PC-9 (cell line): ENCODE measurements at regions not wholly inside any gene's neighbourhood (a gene's known extent, or its start where the extent isn't known, plus 50 kb on each side); places are given as distances from the start of the nearest gene placed in this dataset.
"Not testable (repeated sequence)": the region's sequence is repeated elsewhere in the genome, so short reads cannot be mapped to it uniquely, and the experiment has no call there.

ENCODE experiments used
- BruUV-seq: library from RNA; stranded (reverse); fragments of 400-500 nt; replicated peaks from 2 replicates; lab custom pipeline; 2021; lab: Mats Ljungman, UMichigan
- CTCF ChIA-PET: fragments of 300-600 bp; sonication (Branson Sonifier 250); formaldehyde crosslinking; loops from one replicate; lab custom pipeline; 2022; ENCODE audit warnings: antibody characterized with exemption; lab: Charles Lee
- POLR2A ChIA-PET: fragments of 300-600 bp; sonication (Branson Sonifier 250); formaldehyde crosslinking; loops from one replicate; lab custom pipeline; 2022; ENCODE audit warnings: antibody characterized with exemption; ENCODE audit not compliant: unreplicated experiment; lab: Charles Lee
- DNase-seq, 2 experiments: peaks; one replicate each; pipeline versions ENCODE4 v3.0.0 to v3.0.0-alpha.2; 2015 to 2022; ENCODE audit warnings: mixed read lengths in 1 of 2
- H2AFZ ChIP-seq: fragments of 200-600 bp; sonication (generic); 2 replicates; pipeline ENCODE4 v1.8.1; 2017; ENCODE audit warnings: antibody characterized with exemption
- H3F3A ChIP-seq: fragments of 200-600 bp; sonication (generic); 2 replicates; pipeline ENCODE4 v1.8.1; 2017; ENCODE audit warnings: antibody characterized with exemption, mild to moderate bottlenecking, low read depth; ENCODE audit not compliant: insufficient read depth
- H3K27ac ChIP-seq: fragments of 200-600 bp; sonication (generic); 2 replicates; pipeline ENCODE4 v1.6.1; 2016; ENCODE audit warnings: mixed run types
- H3K27me3 ChIP-seq: fragments of 200-600 bp; sonication (generic); 2 replicates; pipeline ENCODE4 v1.6.1; 2016; ENCODE audit warnings: low read depth, mixed run types; ENCODE audit not compliant: insufficient read depth
- H3K36me3 ChIP-seq: fragments of 200-600 bp; sonication (generic); 2 replicates; pipeline ENCODE4 v1.6.1; 2016; ENCODE audit warnings: low read depth, mixed run types
- H3K4me1 ChIP-seq: fragments of 200-600 bp; sonication (generic); replicated peaks from 2 replicates; pipeline ENCODE4 v1.6.1; 2016; ENCODE audit warnings: mixed run types; ENCODE audit not compliant: insufficient read depth
- H3K4me2 ChIP-seq: fragments of 200-600 bp; sonication (generic); 2 replicates; pipeline ENCODE4 v1.6.1; 2017; ENCODE audit warnings: mixed run types
- H3K4me3 ChIP-seq: fragments of 200-600 bp; sonication (generic); 2 replicates; pipeline ENCODE4 v1.6.1; 2016; ENCODE audit warnings: mixed run types
- H3K79me2 ChIP-seq: fragments of 200-600 bp; sonication (generic); 2 replicates; pipeline ENCODE4 v1.6.1; 2017; ENCODE audit warnings: low read depth, mixed run types
- H3K9me2 ChIP-seq: fragments of 200-600 bp; sonication (generic); 2 replicates; pipeline ENCODE4 v1.8.1; 2017; ENCODE audit warnings: mild to moderate bottlenecking; ENCODE audit not compliant: insufficient read depth
- H3K9me3 ChIP-seq: fragments of 200-600 bp; sonication (generic); 2 replicates; pipeline ENCODE4 v1.8.1; 2016; ENCODE audit warnings: low read depth; ENCODE audit not compliant: insufficient read depth
- H4K20me1 ChIP-seq: fragments of 200-600 bp; sonication (generic); 2 replicates; pipeline ENCODE4 v1.8.1; 2017; ENCODE audit not compliant: insufficient read depth
- EZH2 ChIP-seq: fragments of 200-600 bp; sonication (generic); IDR thresholded peaks from 2 replicates; pipeline ENCODE4 v1.8.0; 2017; ENCODE audit warnings: antibody characterized with exemption, low read depth
- intact Hi-C: fragments of 100-400 bp; cut with micrococcal nuclease; formaldehyde crosslinking; loops from one replicate; pipeline ENCODE4 v1.10.0; 2022; ENCODE audit not compliant: unreplicated experiment
- TF ChIP-seq, protein P1 (sequence below): fragments of 200-600 bp; sonication (generic); conservative IDR thresholded peaks from 2 replicates; pipeline ENCODE4 v1.6.1; 2017; ENCODE audit warnings: mixed run types, antibody characterized with exemption, mild to moderate bottlenecking, moderate library complexity

DNA sequence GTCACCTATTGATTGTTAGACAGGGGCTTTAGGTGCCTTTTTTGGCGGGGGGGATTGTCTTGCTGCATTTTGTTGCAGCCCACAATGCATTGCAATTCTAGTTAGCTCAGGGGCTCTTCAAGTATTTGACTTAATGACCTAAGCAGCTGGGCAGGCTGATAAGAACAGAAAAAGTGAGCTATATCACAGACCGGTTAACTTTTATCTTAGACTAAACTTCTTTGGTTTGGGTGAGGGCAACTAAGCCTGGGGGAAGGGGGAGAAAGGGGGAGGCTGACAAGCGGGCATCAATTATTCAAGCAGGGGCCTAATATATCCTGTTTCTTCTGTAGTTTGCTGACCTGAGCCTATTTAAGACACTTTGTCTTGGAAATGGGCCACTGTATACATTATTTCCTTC, 66.0 kb upstream of the GPR6 start:
- H3K27ac ChIP-seq = no peak overlapping the region
- POLR2A ChIA-PET = no interaction called here
- BruUV-seq = no TSS peak

DNA sequence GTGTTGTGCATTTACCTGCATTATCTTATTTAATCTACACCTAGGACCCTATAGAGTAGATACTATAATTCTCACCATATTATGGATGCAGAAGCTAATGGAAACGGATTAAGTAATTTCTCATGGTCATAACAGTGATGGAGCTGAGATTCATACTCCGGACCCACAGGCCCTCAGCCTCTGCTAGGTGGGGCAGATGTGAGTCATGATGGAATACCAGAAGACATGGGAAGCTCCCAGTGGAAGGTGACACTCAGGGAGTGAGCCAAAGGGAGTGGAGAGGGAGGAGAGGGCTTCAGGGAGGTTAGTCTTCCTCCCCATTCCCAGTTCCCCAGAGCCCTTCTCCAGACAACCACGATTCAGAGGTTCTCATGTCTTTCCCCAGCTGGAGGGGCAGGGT, 65.2 kb upstream of the GPR6 start:
- Histone ChIP-seq H3K9me3 (no peaks in the 10 kb centered on the region), H3F3A (no peaks in the 10 kb centered on the region), H3K27me3 (no peaks in the 10 kb centered on the region), H3K27ac (no peak overlapping the region), H2AFZ (no peak overlapping the region), H3K79me2 (no peaks in the 10 kb centered on the region), H3K9me2 (no peaks in the 10 kb centered on the region), H4K20me1 (no peaks in the 10 kb centered on the region), H3K4me2 (no peak overlapping the region), H3K36me3 (no peaks in the 10 kb centered on the region), H3K4me3 (no peak overlapping the region), H3K4me1 (no peaks in the 10 kb centered on the region)
- no peak for TF ChIP-seq EZH2
- TF ChIP-seq, protein P1, sequence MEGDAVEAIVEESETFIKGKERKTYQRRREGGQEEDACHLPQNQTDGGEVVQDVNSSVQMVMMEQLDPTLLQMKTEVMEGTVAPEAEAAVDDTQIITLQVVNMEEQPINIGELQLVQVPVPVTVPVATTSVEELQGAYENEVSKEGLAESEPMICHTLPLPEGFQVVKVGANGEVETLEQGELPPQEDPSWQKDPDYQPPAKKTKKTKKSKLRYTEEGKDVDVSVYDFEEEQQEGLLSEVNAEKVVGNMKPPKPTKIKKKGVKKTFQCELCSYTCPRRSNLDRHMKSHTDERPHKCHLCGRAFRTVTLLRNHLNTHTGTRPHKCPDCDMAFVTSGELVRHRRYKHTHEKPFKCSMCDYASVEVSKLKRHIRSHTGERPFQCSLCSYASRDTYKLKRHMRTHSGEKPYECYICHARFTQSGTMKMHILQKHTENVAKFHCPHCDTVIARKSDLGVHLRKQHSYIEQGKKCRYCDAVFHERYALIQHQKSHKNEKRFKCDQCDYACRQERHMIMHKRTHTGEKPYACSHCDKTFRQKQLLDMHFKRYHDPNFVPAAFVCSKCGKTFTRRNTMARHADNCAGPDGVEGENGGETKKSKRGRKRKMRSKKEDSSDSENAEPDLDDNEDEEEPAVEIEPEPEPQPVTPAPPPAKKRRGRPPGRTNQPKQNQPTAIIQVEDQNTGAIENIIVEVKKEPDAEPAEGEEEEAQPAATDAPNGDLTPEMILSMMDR = no peak
- ChIA-PET CTCF (no interaction called here), POLR2A (interaction anchor here (0.6 kb wide), 1 partner anchor 371 kb away, joined by 3 read pairs; no protein-coding TSS in a partner anchor)
- intact Hi-C loops = no loop called here
- DNase-seq = no peak
- no TSS peak for BruUV-seq

More for the DNA sequence above, 66.0 kb upstream of the GPR6 start:
- intact Hi-C loops = no loop called here
- TF ChIP-seq, protein P1 = no peak
- no peak for TF ChIP-seq EZH2
- CTCF ChIA-PET = no interaction called here
- Histone ChIP-seq H3K79me2 (no peaks in the 10 kb centered on the region), H3K36me3 (no peaks in the 10 kb centered on the region), H3K4me2 (no peak overlapping the region), H2AFZ (no peak overlapping the region), H3K4me1 (no peaks in the 10 kb centered on the region), H3K27me3 (no peaks in the 10 kb centered on the region), H3K9me2 (no peaks in the 10 kb centered on the region), H4K20me1 (no peaks in the 10 kb centered on the region), H3K4me3 (no peak overlapping the region), H3K9me3 (no peaks in the 10 kb centered on the region), H3F3A (no peaks in the 10 kb centered on the region)
- DNase-seq = no peak

DNA sequence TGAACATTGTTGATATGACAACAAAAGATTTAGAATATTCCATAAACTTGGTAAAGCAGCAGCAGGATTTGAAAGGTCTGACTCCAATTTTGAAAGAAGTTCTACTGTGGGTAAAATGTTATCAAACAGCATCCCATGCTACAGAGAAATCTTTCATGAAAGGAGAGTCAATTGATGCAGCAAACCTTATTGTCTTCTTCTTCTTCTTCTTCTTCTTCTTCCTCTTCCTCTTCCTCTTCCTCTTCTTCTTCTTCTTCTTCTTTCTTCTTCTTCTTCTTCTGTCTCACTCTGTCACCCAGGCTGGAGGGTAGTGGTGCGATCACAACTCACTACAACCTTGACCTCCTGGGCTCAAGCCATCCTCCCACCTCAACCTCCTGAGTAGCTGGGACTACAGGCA, 62.4 kb upstream of the GPR6 start:
- H3K36me3 ChIP-seq, H3F3A ChIP-seq, DNase-seq, H3K27me3 ChIP-seq, intact Hi-C loops, H3K4me2 ChIP-seq, H3K9me3 ChIP-seq, CTCF ChIA-PET, H3K4me3 ChIP-seq, H2AFZ ChIP-seq, H3K4me1 ChIP-seq, H3K9me2 ChIP-seq, H3K27ac ChIP-seq, H3K79me2 ChIP-seq, BruUV-seq, H4K20me1 ChIP-seq, POLR2A ChIA-PET: not testable (repeated sequence)

DNA sequence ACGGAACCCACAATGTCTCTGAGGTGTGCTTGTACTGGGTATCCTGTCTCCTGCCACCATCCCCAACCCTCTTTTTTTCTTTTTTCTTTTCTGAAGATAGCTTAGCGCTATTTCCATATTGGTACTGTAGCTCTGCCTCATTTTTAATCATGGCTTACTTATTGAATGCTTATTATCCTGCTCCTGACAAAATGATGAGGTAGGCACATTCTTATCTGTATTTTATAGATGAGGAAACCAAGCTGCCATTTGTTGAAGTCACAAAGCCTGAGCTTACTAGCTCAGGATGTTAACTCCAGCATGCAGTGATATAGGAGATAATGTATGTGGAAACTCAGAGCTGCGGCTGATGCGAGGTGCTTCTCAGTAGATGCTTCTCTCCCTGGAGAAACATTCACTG, 61.4 kb upstream of the GPR6 start:
- Histone ChIP-seq H3F3A (no peaks in the 10 kb centered on the region), H3K4me1 (no peaks in the 10 kb centered on the region), H3K4me3 (no peak overlapping the region), H3K9me3 (no peaks in the 10 kb centered on the region), H3K27ac (no peak overlapping the region), H4K20me1 (no peaks in the 10 kb centered on the region), H3K79me2 (no peaks in the 10 kb centered on the region), H2AFZ (no peak overlapping the region), H3K27me3 (no peaks in the 10 kb centered on the region), H3K4me2 (no peak overlapping the region), H3K36me3 (no peaks in the 10 kb centered on the region), H3K9me2 (no peaks in the 10 kb centered on the region)
- no peak for TF ChIP-seq EZH2
- no TSS peak for BruUV-seq
- POLR2A ChIA-PET = no interaction called here
- CTCF ChIA-PET = no interaction called here
- intact Hi-C loops = no loop called here
- no peak for DNase-seq
